ENCODE measurements at regions not wholly inside any gene's neighbourhood (a gene's known extent, or its start where the extent isn't known, plus 50 kb on each side); places are given as distances from the start of the nearest gene placed in this dataset.

DNA sequence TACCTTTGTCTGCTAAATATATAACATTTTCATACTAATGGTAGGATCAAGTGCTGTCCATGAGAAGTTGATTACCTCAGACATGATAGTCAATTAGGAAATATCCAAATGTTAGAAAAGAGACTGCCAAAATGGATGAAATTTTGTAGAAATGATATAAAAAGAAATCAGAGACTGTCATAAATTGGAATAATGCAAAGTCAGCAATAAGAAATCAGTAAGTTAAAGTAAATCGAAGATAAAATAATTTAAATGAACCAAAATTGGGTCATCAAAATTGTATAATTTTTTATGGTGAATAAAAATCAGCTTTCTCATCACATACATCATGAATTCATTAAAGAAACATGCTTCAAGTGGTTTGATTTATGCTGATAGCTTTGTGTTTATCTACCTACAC lies 165.3 kb upstream of the CDH2 start (continued):
- no peak for TF ChIP-seq ZBTB10 (tag by site-specific recombination; IDR thresholded peaks at IDR 0.05)
- TF ChIP-seq HIC1 (tag by site-specific recombination; IDR thresholded peaks at IDR 0.05) = no peak
- no peak for TF ChIP-seq KLF1 (tag by site-specific recombination; IDR thresholded peaks at IDR 0.05)
- no peak for TF ChIP-seq ZNF843 (tag by site-specific recombination; IDR thresholded peaks at IDR 0.05)

GRCh38 chr18:28338316-28338715 lies 161.4 kb upstream of the CDH2 start:
- Histone ChIP-seq H3K36me3 (ENCODE audit: control insufficient read depth in 2 of 2, insufficient read depth in 1 of 2, low read length in 2 of 2) (no peaks in the 10 kb centered on the region), H3K4me3 (ENCODE audit: low read depth, low read length) (no peak overlapping the region), H3K27ac (ENCODE audit: extremely low read depth, low read depth, low read length) (no peak overlapping the region), H3K9me3 (ENCODE audit: control insufficient read depth, insufficient read depth, low read depth, low read length) (no peaks in the 10 kb centered on the region), H3K4me1 (ENCODE audit: control insufficient read depth, insufficient read depth, low read length) (no peaks in the 10 kb centered on the region)
- ChIA-PET POLR2A (no interaction called here), CTCF (no interaction called here)
- TF ChIP-seq ZNF366 (tag by site-specific recombination; conservative IDR thresholded peaks at IDR 0.05) (no peak), ZNF747 (tag by site-specific recombination; IDR thresholded peaks at IDR 0.05) (no peak), ZNF623 (tag by site-specific recombination; IDR thresholded peaks at IDR 0.05) (no peak), ZNF561 (tag by site-specific recombination; IDR thresholded peaks at IDR 0.05; ENCODE audit: borderline replicate concordance) (no peak), GLIS2 (tag by site-specific recombination; IDR thresholded peaks at IDR 0.05) (no peak), KLF8 (tag by site-specific recombination; IDR thresholded peaks at IDR 0.05) (no peak), ZNF791 (tag by site-specific recombination; IDR thresholded peaks at IDR 0.05) (no peak), ZBTB10 (tag by site-specific recombination; IDR thresholded peaks at IDR 0.05) (no peak), ZNF777 (tag by site-specific recombination; IDR thresholded peaks at IDR 0.05; ENCODE audit: borderline replicate concordance) (no peak), ZIC2 (tag by site-specific recombination; IDR thresholded peaks at IDR 0.05) (no peak), KLF10 (tag by site-specific recombination; IDR thresholded peaks at IDR 0.05) (no peak), KLF1 (tag by site-specific recombination; IDR thresholded peaks at IDR 0.05) (no peak), ZBTB6 (tag by site-specific recombination; IDR thresholded peaks at IDR 0.05) (no peak), SCRT1 (tag by site-specific recombination; IDR thresholded peaks at IDR 0.05; ENCODE audit: borderline replicate concordance) (no peak), ZNF121 (tag by site-specific recombination; IDR thresholded peaks at IDR 0.05) (no peak), ZEB2 (tag by site-specific recombination; IDR thresholded peaks at IDR 0.05) (no peak), ZNF707 (tag by site-specific recombination; IDR thresholded peaks at IDR 0.05) (no peak)
- TF ChIP-seq, protein P1, sequence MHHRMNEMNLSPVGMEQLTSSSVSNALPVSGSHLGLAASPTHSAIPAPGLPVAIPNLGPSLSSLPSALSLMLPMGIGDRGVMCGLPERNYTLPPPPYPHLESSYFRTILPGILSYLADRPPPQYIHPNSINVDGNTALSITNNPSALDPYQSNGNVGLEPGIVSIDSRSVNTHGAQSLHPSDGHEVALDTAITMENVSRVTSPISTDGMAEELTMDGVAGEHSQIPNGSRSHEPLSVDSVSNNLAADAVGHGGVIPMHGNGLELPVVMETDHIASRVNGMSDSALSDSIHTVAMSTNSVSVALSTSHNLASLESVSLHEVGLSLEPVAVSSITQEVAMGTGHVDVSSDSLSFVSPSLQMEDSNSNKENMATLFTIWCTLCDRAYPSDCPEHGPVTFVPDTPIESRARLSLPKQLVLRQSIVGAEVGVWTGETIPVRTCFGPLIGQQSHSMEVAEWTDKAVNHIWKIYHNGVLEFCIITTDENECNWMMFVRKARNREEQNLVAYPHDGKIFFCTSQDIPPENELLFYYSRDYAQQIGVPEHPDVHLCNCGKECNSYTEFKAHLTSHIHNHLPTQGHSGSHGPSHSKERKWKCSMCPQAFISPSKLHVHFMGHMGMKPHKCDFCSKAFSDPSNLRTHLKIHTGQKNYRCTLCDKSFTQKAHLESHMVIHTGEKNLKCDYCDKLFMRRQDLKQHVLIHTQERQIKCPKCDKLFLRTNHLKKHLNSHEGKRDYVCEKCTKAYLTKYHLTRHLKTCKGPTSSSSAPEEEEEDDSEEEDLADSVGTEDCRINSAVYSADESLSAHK (tag by site-specific recombination; IDR thresholded peaks at IDR 0.05) = no peak
- TF ChIP-seq, protein P2, sequence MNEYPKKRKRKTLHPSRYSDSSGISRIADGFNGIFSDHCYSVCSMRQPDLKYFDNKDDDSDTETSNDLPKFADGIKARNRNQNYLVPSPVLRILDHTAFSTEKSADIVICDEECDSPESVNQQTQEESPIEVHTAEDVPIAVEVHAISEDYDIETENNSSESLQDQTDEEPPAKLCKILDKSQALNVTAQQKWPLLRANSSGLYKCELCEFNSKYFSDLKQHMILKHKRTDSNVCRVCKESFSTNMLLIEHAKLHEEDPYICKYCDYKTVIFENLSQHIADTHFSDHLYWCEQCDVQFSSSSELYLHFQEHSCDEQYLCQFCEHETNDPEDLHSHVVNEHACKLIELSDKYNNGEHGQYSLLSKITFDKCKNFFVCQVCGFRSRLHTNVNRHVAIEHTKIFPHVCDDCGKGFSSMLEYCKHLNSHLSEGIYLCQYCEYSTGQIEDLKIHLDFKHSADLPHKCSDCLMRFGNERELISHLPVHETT (tag by site-specific recombination; IDR thresholded peaks at IDR 0.05) = no peak
